Esophagus muscularis mucosa (tissue), 4 donors: ENCODE measurements at regions not wholly inside any gene's neighbourhood (a gene's known extent, or its start where the extent isn't known, plus 50 kb on each side); places are given as distances from the start of the nearest gene placed in this dataset.

ENCODE experiments used
- EP300 ChIP-seq: sonication (generic); formaldehyde crosslinking; IDR thresholded peaks from one replicate; pipeline ENCODE4 v1.6.1; 2017; ENCODE audit warnings: antibody characterized with exemption
- POLR2A ChIP-seq: fragments of 450-650 bp; IDR thresholded peaks from one replicate; pipeline ENCODE4 v1.6.1; 2017; ENCODE audit warnings: antibody characterized with exemption, moderate library complexity, mild to moderate bottlenecking, low read depth
- TF ChIP-seq, protein P1 (sequence below), 3 experiments: fragments of 200-600 bp in 2 of 3; fragments of 450-650 bp in 1 of 3; sonication (generic) in 2 of 3; IDR thresholded peaks; one replicate each; pipeline ENCODE4 v1.5.1; 2017 to 2019; ENCODE audit warnings: antibody characterized with exemption in 3 of 3, mild to moderate bottlenecking in 2 of 3, moderate library complexity in 1 of 3

GRCh38 chr22:35177811-35178210, 79.5 kb upstream of the HMGXB4 start:
- TF ChIP-seq, protein P1, sequence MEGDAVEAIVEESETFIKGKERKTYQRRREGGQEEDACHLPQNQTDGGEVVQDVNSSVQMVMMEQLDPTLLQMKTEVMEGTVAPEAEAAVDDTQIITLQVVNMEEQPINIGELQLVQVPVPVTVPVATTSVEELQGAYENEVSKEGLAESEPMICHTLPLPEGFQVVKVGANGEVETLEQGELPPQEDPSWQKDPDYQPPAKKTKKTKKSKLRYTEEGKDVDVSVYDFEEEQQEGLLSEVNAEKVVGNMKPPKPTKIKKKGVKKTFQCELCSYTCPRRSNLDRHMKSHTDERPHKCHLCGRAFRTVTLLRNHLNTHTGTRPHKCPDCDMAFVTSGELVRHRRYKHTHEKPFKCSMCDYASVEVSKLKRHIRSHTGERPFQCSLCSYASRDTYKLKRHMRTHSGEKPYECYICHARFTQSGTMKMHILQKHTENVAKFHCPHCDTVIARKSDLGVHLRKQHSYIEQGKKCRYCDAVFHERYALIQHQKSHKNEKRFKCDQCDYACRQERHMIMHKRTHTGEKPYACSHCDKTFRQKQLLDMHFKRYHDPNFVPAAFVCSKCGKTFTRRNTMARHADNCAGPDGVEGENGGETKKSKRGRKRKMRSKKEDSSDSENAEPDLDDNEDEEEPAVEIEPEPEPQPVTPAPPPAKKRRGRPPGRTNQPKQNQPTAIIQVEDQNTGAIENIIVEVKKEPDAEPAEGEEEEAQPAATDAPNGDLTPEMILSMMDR (IDR thresholded peaks at IDR 0.05): no peak
- TF ChIP-seq POLR2A: no peak
- no peak for TF ChIP-seq EP300
